H9 (cell line): ENCODE measurements at regions not wholly inside any gene's neighbourhood (a gene's known extent, or its start where the extent isn't known, plus 50 kb on each side); places are given as distances from the start of the nearest gene placed in this dataset.
"Not testable (repeated sequence)": the region's sequence is repeated elsewhere in the genome, so short reads cannot be mapped to it uniquely, and the experiment has no call there.

Experiments used
- DNase-seq: peaks from one replicate; pipeline ENCODE4 v3.0.0-alpha.2; 2017
- H2AFZ ChIP-seq: one replicate; pipeline ENCODE4 v1.6.1; 2013; ENCODE audit warnings: mild to moderate bottlenecking, low read length, control low read depth, moderate library complexity
- H2AK5ac ChIP-seq: 2 replicates; pipeline ENCODE4 v1.6.1; 2013; ENCODE audit warnings: low read length, control low read depth, mixed read lengths; ENCODE audit not compliant: insufficient read length
- H2BK120ac ChIP-seq: one replicate; pipeline ENCODE4 v1.6.1; 2013; ENCODE audit warnings: low read depth, mild to moderate bottlenecking, low read length, control low read depth, inconsistent platforms; ENCODE audit not compliant: poor library complexity, severe bottlenecking
- H2BK12ac ChIP-seq: 2 replicates; pipeline ENCODE4 v1.6.1; 2013; ENCODE audit warnings: low read length, control low read depth, mixed read lengths, low read depth; ENCODE audit not compliant: insufficient read length
- H2BK15ac ChIP-seq: 2 replicates; pipeline ENCODE4 v1.6.1; 2013; ENCODE audit warnings: low read depth, low read length, control low read depth
- H2BK20ac ChIP-seq: one replicate; pipeline ENCODE4 v1.6.1; 2013; ENCODE audit warnings: low read depth, mild to moderate bottlenecking, low read length, control low read depth, inconsistent platforms; ENCODE audit not compliant: poor library complexity, severe bottlenecking
- H2BK5ac ChIP-seq: 2 replicates; pipeline ENCODE4 v1.6.1; 2013; ENCODE audit warnings: low read length, control low read depth, mixed read lengths; ENCODE audit not compliant: insufficient read length
- H3K14ac ChIP-seq: 2 replicates; pipeline ENCODE4 v1.6.1; 2013; ENCODE audit warnings: low read length, control low read depth; ENCODE audit not compliant: insufficient read depth
- H3K18ac ChIP-seq: 2 replicates; pipeline ENCODE4 v1.6.1; 2013; ENCODE audit warnings: low read depth, mild to moderate bottlenecking, mixed read lengths, low read length, control low read depth; ENCODE audit not compliant: insufficient read length
- H3K23ac ChIP-seq: 2 replicates; pipeline ENCODE4 v1.6.1; 2013; ENCODE audit warnings: low read length, control low read depth, mixed read lengths, low read depth; ENCODE audit not compliant: insufficient read length
- H3K23me2 ChIP-seq: 2 replicates; pipeline ENCODE4 v1.6.1; 2013; ENCODE audit warnings: low read depth, mild to moderate bottlenecking, mixed read lengths, low read length, control low read depth; ENCODE audit not compliant: insufficient read length, poor library complexity, severe bottlenecking
- H3K27ac ChIP-seq: 2 replicates; pipeline ENCODE4 v1.5.1; 2013; ENCODE audit warnings: low read length, control low read depth, mixed read lengths, low read depth; ENCODE audit not compliant: insufficient read length
- H3K27me3 ChIP-seq: 2 replicates; pipeline ENCODE4 v1.6.1; 2013; ENCODE audit warnings: low read length, control low read depth, inconsistent platforms; ENCODE audit not compliant: insufficient read depth
- H3K4ac ChIP-seq: 2 replicates; pipeline ENCODE4 v1.6.1; 2013; ENCODE audit warnings: low read depth, mild to moderate bottlenecking, control low read depth, inconsistent platforms, low read length, moderate library complexity
- H3K4me1 ChIP-seq: 2 replicates; pipeline ENCODE4 v1.6.1; 2013; ENCODE audit warnings: low read length, control low read depth, inconsistent platforms; ENCODE audit not compliant: insufficient read depth
- H3K4me2 ChIP-seq: 2 replicates; pipeline ENCODE4 v1.6.1; 2013; ENCODE audit warnings: low read length, control low read depth, mixed read lengths; ENCODE audit not compliant: insufficient read length, insufficient read depth
- H3K56ac ChIP-seq: 2 replicates; pipeline ENCODE4 v1.6.1; 2013; ENCODE audit warnings: low read depth, mild to moderate bottlenecking, mixed read lengths, low read length, control low read depth; ENCODE audit not compliant: insufficient read length
- H3K79me1 ChIP-seq: 2 replicates; pipeline ENCODE4 v1.6.1; 2013; ENCODE audit warnings: low read depth, mild to moderate bottlenecking, moderate library complexity, low read length, control low read depth, inconsistent platforms; ENCODE audit not compliant: insufficient read depth, poor library complexity, severe bottlenecking
- H3K79me2 ChIP-seq: 2 replicates; pipeline ENCODE4 v1.6.1; 2013; ENCODE audit warnings: low read length, control low read depth, inconsistent platforms; ENCODE audit not compliant: insufficient read depth
- H3K9ac ChIP-seq: 2 replicates; pipeline ENCODE4 v1.6.1; 2013; ENCODE audit warnings: low read length, control low read depth, mixed read lengths; ENCODE audit not compliant: insufficient read length; ENCODE audit errors: extremely low read depth
- H3K9me3 ChIP-seq: one replicate; pipeline ENCODE4 v1.6.1; 2013; ENCODE audit warnings: low read depth, low read length, inconsistent platforms; ENCODE audit not compliant: control insufficient read depth
- H3T11ph ChIP-seq: one replicate; pipeline ENCODE4 v1.6.1; 2013; ENCODE audit warnings: mild to moderate bottlenecking, low read length, control low read depth, inconsistent platforms
- H4K20me1 ChIP-seq: one replicate; pipeline ENCODE4 v1.6.1; 2013; ENCODE audit not compliant: control insufficient read depth, insufficient read length, insufficient read depth
- H4K5ac ChIP-seq: 2 replicates; pipeline ENCODE4 v1.6.1; 2013; ENCODE audit warnings: low read depth, mild to moderate bottlenecking, mixed read lengths, low read length, control low read depth; ENCODE audit not compliant: insufficient read length
- H4K8ac ChIP-seq: replicated peaks from 2 replicates; pipeline ENCODE4 v1.6.1; 2013; ENCODE audit warnings: low read length, control low read depth, mixed read lengths, low read depth; ENCODE audit not compliant: insufficient read length
- H4K91ac ChIP-seq: 2 replicates; pipeline ENCODE4 v1.6.1; 2013; ENCODE audit warnings: low read depth, mild to moderate bottlenecking, moderate library complexity, mixed read lengths, low read length, control low read depth; ENCODE audit not compliant: insufficient read length
- H3K27ac Mint-ChIP-seq, 3 experiments: 2 replicates in 2 of 3; 3 replicates in 1 of 3; pipeline ENCODE4 v1.8.0; 2020 to 2021; ENCODE audit warnings: mixed read lengths in 3 of 3, mild to moderate bottlenecking in 1 of 3, moderate library complexity in 1 of 3
- H3K27me3 Mint-ChIP-seq: 2 replicates; pipeline ENCODE4 v1.8.0; 2021; ENCODE audit warnings: low read depth, mild to moderate bottlenecking, moderate library complexity, mixed read lengths
- H3K36me3 Mint-ChIP-seq, 3 experiments: 2 replicates in 2 of 3; 3 replicates in 1 of 3; pipeline ENCODE4 v1.8.0; 2020 to 2021; ENCODE audit warnings: low read depth in 3 of 3, mixed read lengths in 3 of 3; ENCODE audit not compliant: insufficient read depth in 1 of 3
- H3K4me1 Mint-ChIP-seq, 2 experiments: 2 replicates each; pipeline ENCODE4 v1.8.0; 2020; ENCODE audit warnings: mixed read lengths in 2 of 2
- H3K4me3 Mint-ChIP-seq, 2 experiments: 2 replicates in 1 of 2; 3 replicates in 1 of 2; pipeline ENCODE4 v1.8.0; 2020 to 2021; ENCODE audit warnings: mild to moderate bottlenecking in 2 of 2, mixed read lengths in 2 of 2, moderate library complexity in 1 of 2
- H3K9me3 Mint-ChIP-seq, 2 experiments: 2 replicates in 1 of 2; 3 replicates in 1 of 2; pipeline ENCODE4 v1.8.0; 2020; ENCODE audit warnings: mild to moderate bottlenecking in 2 of 2, mixed read lengths in 2 of 2, moderate library complexity in 1 of 2
- CTCF ChIP-seq: fragments of 200-600 bp; sonication (generic); conservative IDR thresholded peaks from 3 replicates; pipeline ENCODE4 v1.8.0; 2021; ENCODE audit warnings: antibody characterized with exemption, mild to moderate bottlenecking
- WGBS: extraction: QIAGEN DNeasy Blood & Tissue Kit; methylation state at CpG from one replicate; pipeline ENCODE4 v1.1.7; 2013; ENCODE audit warnings: missing lambda C conversion rate, low lambda C conversion rate, mixed read lengths; ENCODE audit not compliant: insufficient read length; ENCODE audit errors: extremely low coverage; 5-methylcytosine and 5-hydroxymethylcytosine counted together

DNA sequence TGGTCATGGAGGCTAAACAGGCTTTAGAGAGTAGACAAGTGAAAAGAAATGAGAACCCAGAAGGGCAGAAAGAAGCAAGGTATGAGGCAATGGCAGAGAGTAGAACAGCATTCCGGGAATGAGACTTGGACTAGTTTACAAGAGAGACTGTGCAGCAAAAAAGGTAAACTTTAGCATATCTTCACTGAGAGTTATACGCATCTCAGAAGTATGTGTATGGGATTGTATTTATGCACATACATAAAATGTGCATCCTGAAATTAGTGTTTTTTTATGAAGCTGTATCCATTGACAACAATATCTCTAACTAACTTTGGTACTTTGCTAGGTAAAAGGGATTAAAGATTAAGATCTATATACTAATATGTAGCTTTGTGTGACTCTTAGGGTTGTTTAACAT lies 753.6 kb downstream of the BCKDHB start:
- no peak for TF ChIP-seq CTCF

DNA sequence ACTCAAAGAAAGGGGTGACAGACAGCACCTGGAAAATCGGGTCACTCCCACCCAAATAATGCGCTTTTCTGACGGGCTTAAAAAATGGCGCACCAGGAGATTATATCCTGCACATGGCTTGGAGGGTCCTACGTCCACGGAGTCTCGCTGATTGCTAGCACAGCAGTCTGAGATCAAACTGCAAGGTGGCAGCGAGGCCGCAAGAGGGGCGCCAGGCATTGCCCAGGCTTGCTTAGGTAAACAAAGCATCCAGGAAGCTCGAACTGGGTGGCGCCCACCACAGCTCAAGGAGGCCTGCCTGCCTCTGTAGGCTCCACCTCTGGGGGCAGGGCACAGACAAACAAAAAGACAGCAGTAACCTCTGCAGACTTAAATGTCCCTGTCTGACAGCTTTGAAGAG lies 741.5 kb downstream of the BCKDHB start:
- H3K27ac ChIP-seq, H2AFZ ChIP-seq, H3K4me1 Mint-ChIP-seq, H3K56ac ChIP-seq, H3K9me3 ChIP-seq, H3K4me2 ChIP-seq, H3K79me1 ChIP-seq, H3K23me2 ChIP-seq, H4K91ac ChIP-seq, H3K27me3 ChIP-seq, H3K79me2 ChIP-seq, H4K8ac ChIP-seq, H3K14ac ChIP-seq, H2BK12ac ChIP-seq, H2BK15ac ChIP-seq, H3K18ac ChIP-seq, H2BK120ac ChIP-seq, H3K9ac ChIP-seq, DNase-seq, H3K4me3 Mint-ChIP-seq, H2BK20ac ChIP-seq, H3K27me3 Mint-ChIP-seq, H4K20me1 ChIP-seq, H3K23ac ChIP-seq, H4K5ac ChIP-seq, H3T11ph ChIP-seq, H2AK5ac ChIP-seq, H3K4ac ChIP-seq, H3K27ac Mint-ChIP-seq, H3K4me1 ChIP-seq, H2BK5ac ChIP-seq: not testable (repeated sequence)
- WGBS, result no CpG with 5 or more reads among the region's 12 CpGs
- Mint-ChIP-seq H3K9me3 (peaks cover 19 to 24% of the 10 kb centered on the region in 2 experiments), H3K36me3 (peaks cover 7 to 16% (median 9%) of the 10 kb centered on the region in 3 experiments)

More for the DNA sequence above, 753.6 kb downstream of the BCKDHB start:
- no peak overlapping the region for H3K27ac Mint-ChIP-seq
- no peak overlapping the region for H2AK5ac ChIP-seq
- no peak overlapping the region for H3K27ac ChIP-seq
- H3K4me1 ChIP-seq, result no peaks in the 10 kb centered on the region
- no peak for DNase-seq
- no peak overlapping the region for H4K8ac ChIP-seq
- no peak overlapping the region for H3K9ac ChIP-seq
- no peaks in the 10 kb centered on the region for H3K27me3 Mint-ChIP-seq
- no peak overlapping the region for H2BK120ac ChIP-seq
- no peak overlapping the region for H3K4me3 Mint-ChIP-seq
- H4K5ac ChIP-seq, result no peak overlapping the region
- H2BK20ac ChIP-seq, result no peak overlapping the region
- H2BK15ac ChIP-seq, result no peak overlapping the region
- no peaks in the 10 kb centered on the region for H4K20me1 ChIP-seq
- H3K23ac ChIP-seq, result no peak overlapping the region
- H3K56ac ChIP-seq, result no peak overlapping the region
- no peak overlapping the region for H2BK12ac ChIP-seq
- H3K9me3 ChIP-seq, result no peaks in the 10 kb centered on the region
- peaks cover 7 to 8% of the 10 kb centered on the region in 2 experiments; a peak in 4 of 5 replicates for H3K9me3 Mint-ChIP-seq
- H3K79me2 ChIP-seq, result no peaks in the 10 kb centered on the region
- no peak overlapping the region for H3K14ac ChIP-seq
- no peak overlapping the region for H3K18ac ChIP-seq
- no peak overlapping the region for H3T11ph ChIP-seq
- H3K27me3 ChIP-seq, result no peaks in the 10 kb centered on the region
- H3K4me2 ChIP-seq, result no peak overlapping the region
- H3K23me2 ChIP-seq, result no peaks in the 10 kb centered on the region
- no peak overlapping the region for H2AFZ ChIP-seq
- no peak overlapping the region for H2BK5ac ChIP-seq
- no peaks in the 10 kb centered on the region for H3K79me1 ChIP-seq
- WGBS, result no CpG with 5 or more reads among the region's 2 CpGs
- H3K4me1 Mint-ChIP-seq, result no peaks in the 10 kb centered on the region
- no peak overlapping the region for H3K4ac ChIP-seq
- H3K36me3 Mint-ChIP-seq, result peaks cover 0 to 7% (median 0%) of the 10 kb centered on the region in 3 experiments; a peak in 3 of 7 replicates
- no peak overlapping the region for H4K91ac ChIP-seq
